Kidney epithelial cell (primary cell): ENCODE measurements at regions not wholly inside any gene's neighbourhood (a gene's known extent, or its start where the extent isn't known, plus 50 kb on each side); places are given as distances from the start of the nearest gene placed in this dataset.
A peak's percentile ranks its signal among the peaks of the same experiment; 100 is the strongest.
"Not testable (repeated sequence)": the region's sequence is repeated elsewhere in the genome, so short reads cannot be mapped to it uniquely, and the experiment has no call there.

ENCODE experiments used
- DNase-seq: peaks from one replicate; pipeline ENCODE4 v3.0.0-alpha.2; 2010; ENCODE audit warnings: low read depth
- H3K27me3 ChIP-seq: 2 replicates; pipeline ENCODE4 v1.6.0; 2011; ENCODE audit warnings: low read length; ENCODE audit not compliant: control insufficient read depth, insufficient read depth
- H3K36me3 ChIP-seq: 2 replicates; pipeline ENCODE4 v1.5.1; 2011; ENCODE audit warnings: low read length; ENCODE audit not compliant: control insufficient read depth, insufficient read depth
- H3K4me3 ChIP-seq: 2 replicates; pipeline ENCODE4 v1.5.1; 2011; ENCODE audit warnings: low read depth, mild to moderate bottlenecking, control low read depth, low read length
- TF ChIP-seq, protein P1 (sequence below): IDR thresholded peaks from 2 replicates; pipeline ENCODE4 v1.5.1; 2011; ENCODE audit warnings: mild to moderate bottlenecking, moderate library complexity, low read length, control low read depth, inconsistent platforms; ENCODE audit not compliant: insufficient read depth, poor library complexity, severe bottlenecking

DNA sequence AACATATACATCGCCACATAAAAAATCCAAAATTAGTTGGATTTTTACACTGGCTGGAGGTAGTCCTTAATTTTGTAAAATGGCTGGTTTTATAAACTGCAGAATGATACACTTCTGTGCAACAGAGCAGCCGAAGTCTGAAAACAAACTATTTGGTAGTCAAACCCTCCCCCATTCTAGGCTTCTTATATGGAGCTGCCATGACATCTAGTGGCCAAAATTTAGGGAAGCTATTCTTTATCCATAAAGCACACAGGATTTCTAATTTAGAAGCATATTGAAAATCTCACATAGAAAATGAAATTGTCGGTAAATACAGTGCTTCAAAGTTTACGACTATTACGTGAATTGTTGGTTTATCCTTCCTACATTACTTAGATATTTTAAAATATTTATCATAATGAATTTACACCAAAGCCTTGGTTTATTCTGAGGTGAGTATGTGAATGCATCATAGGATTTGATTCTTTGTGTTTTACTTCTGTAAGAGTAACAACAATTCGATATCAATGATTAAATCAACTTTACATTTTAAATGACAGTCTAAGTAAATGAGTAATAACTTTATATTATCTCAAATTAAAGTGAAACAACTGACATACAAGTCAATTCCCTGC, 113.4 kb upstream of the FAM241A start:
- no peak for DNase-seq
- Histone ChIP-seq H3K36me3 (no peaks in the 10 kb centered on the region), H3K4me3 (no peak overlapping the region), H3K27me3 (no peaks in the 10 kb centered on the region)
- TF ChIP-seq, protein P1, sequence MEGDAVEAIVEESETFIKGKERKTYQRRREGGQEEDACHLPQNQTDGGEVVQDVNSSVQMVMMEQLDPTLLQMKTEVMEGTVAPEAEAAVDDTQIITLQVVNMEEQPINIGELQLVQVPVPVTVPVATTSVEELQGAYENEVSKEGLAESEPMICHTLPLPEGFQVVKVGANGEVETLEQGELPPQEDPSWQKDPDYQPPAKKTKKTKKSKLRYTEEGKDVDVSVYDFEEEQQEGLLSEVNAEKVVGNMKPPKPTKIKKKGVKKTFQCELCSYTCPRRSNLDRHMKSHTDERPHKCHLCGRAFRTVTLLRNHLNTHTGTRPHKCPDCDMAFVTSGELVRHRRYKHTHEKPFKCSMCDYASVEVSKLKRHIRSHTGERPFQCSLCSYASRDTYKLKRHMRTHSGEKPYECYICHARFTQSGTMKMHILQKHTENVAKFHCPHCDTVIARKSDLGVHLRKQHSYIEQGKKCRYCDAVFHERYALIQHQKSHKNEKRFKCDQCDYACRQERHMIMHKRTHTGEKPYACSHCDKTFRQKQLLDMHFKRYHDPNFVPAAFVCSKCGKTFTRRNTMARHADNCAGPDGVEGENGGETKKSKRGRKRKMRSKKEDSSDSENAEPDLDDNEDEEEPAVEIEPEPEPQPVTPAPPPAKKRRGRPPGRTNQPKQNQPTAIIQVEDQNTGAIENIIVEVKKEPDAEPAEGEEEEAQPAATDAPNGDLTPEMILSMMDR, result peak; percentile 58

- H3K36me3 ChIP-seq, result no peaks in the 10 kb centered on the region
- no peaks in the 10 kb centered on the region for H3K27me3 ChIP-seq
- no peak overlapping the region for H3K4me3 ChIP-seq
- TF ChIP-seq, protein P1, result no peak
- no peak for DNase-seq
Observed at GRCh38 chr4:112036886-112037285, 108.4 kb upstream of the FAM241A start.

GRCh38 chr4:112038861-112039260, 106.4 kb upstream of the FAM241A start:
- DNase-seq, result no peak
- H3K27me3 ChIP-seq, result no peaks in the 10 kb centered on the region
- no peak overlapping the region for H3K4me3 ChIP-seq
- no peaks in the 10 kb centered on the region for H3K36me3 ChIP-seq
- TF ChIP-seq, protein P1, result no peak

GRCh38 chr4:112049119-112049518, 96.1 kb upstream of the FAM241A start:
- not testable (repeated sequence) for H3K4me3 ChIP-seq, H3K27me3 ChIP-seq

GRCh38 chr4:112053825-112054350, 91.4 kb upstream of the FAM241A start:
- TF ChIP-seq, protein P1, result no peak
- Histone ChIP-seq H3K4me3 (no peak overlapping the region), H3K36me3 (no peaks in the 10 kb centered on the region), H3K27me3 (no peaks in the 10 kb centered on the region)
- no peak for DNase-seq

More at GRCh38 chr4:112049119-112049518, 96.1 kb upstream of the FAM241A start:
- not testable (repeated sequence) for DNase-seq, H3K36me3 ChIP-seq

GRCh38 chr4:112055100-112055499, 90.2 kb upstream of the FAM241A start:
- Histone ChIP-seq H3K27me3 (no peaks in the 10 kb centered on the region), H3K36me3 (no peaks in the 10 kb centered on the region), H3K4me3 (no peak overlapping the region)
- TF ChIP-seq, protein P1, result no peak
- no peak for DNase-seq
